ENCODE measurements at regions not wholly inside any gene's neighbourhood (a gene's known extent, or its start where the extent isn't known, plus 50 kb on each side); places are given as distances from the start of the nearest gene placed in this dataset.

GRCh38 chr3:139129892-139130291 is 85.2 kb upstream of the PRR23C start:
- TF ChIP-seq POLR2A (IDR thresholded peaks at IDR 0.05) (no peak), CTCF (IDR thresholded peaks at IDR 0.05) (no peak)
